ENCODE measurements at regions not wholly inside any gene's neighbourhood (a gene's known extent, or its start where the extent isn't known, plus 50 kb on each side); places are given as distances from the start of the nearest gene placed in this dataset.

GRCh38 chr13:79673310-79673992, 192.5 kb downstream of the NDFIP2 start:
- DNase-seq (no peak), ATAC-seq (ENCODE audit: low read depth in 2 of 2) (no peak)
- no peaks in the 10 kb centered on the region for H3K36me3 Mint-ChIP-seq
- H3K9me3 Mint-ChIP-seq, result no peaks in the 10 kb centered on the region
- no peak overlapping the region for H3K4me3 Mint-ChIP-seq
- peaks cover 0 to 4% (median 0%) of the 10 kb centered on the region in 3 donors for H3K27me3 Mint-ChIP-seq
- H3K27ac Mint-ChIP-seq, result no peak overlapping the region
- H3K4me1 Mint-ChIP-seq, result no peaks in the 10 kb centered on the region

GRCh38 chr13:79671420-79671819, 190.5 kb downstream of the NDFIP2 start:
- Mint-ChIP-seq H3K27me3 (peaks cover 0 to 8% (median 0%) of the 10 kb centered on the region in 3 donors), H3K4me1 (no peaks in the 10 kb centered on the region), H3K27ac (no peak overlapping the region), H3K4me3 (no peak overlapping the region), H3K9me3 (no peaks in the 10 kb centered on the region), H3K36me3 (no peaks in the 10 kb centered on the region)
- no peak for DNase-seq
- ATAC-seq (ENCODE audit: low read depth in 2 of 2), result no peak

GRCh38 chr13:79668201-79668752, 187.3 kb downstream of the NDFIP2 start:
- no peaks in the 10 kb centered on the region for H3K9me3 Mint-ChIP-seq
- H3K36me3 Mint-ChIP-seq, result no peaks in the 10 kb centered on the region
- H3K27ac Mint-ChIP-seq, result no peak overlapping the region
- H3K27me3 Mint-ChIP-seq, result peaks cover 0 to 8% (median 0%) of the 10 kb centered on the region in 3 donors
- H3K4me1 Mint-ChIP-seq, result no peaks in the 10 kb centered on the region
- H3K4me3 Mint-ChIP-seq, result no peak overlapping the region
- DNase-seq (no peak), ATAC-seq (ENCODE audit: low read depth in 2 of 2) (no peak)

GRCh38 chr13:79667771-79668170, 186.8 kb downstream of the NDFIP2 start:
- H3K9me3 Mint-ChIP-seq, result no peaks in the 10 kb centered on the region

DNA sequence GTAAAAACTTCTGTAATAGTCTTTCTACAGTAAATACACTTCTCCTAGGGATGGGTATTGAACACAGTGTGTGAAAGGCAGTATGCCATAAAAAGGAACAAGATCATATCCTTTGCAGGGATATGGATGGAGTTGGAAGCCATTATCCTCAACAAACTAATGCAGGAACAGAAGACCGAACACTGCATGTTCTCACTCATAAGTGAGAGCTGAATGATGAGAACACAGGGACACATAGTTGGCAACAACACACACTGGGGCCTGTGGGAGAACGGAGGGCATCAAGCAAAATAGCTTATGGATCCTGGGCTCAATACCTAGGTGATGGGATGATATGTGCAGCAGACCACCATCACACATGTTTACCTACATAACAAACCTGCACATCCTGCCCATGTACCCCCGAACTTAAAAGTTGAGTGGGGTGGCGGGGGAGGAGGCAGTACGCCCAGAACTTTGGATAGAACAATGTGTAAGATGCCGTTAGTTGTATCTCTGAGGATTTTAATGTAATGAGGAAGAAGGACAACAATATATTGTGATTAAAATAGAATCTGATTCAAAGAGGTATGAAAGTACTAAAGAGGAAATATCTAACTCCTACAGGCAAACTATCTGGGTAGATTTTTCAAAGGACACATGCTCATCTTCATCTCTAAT, 183.2 kb downstream of the NDFIP2 start:
- Mint-ChIP-seq H3K4me3 (no peak overlapping the region), H3K27ac (no peak overlapping the region), H3K27me3 (peaks cover 0 to 9% (median 4%) of the 10 kb centered on the region in 3 donors), H3K4me1 (no peaks in the 10 kb centered on the region), H3K9me3 (no peaks in the 10 kb centered on the region), H3K36me3 (no peaks in the 10 kb centered on the region)
- no peak for ATAC-seq (ENCODE audit: low read depth in 2 of 2)
- DNase-seq, result no peak

More at GRCh38 chr13:79667771-79668170, 186.8 kb downstream of the NDFIP2 start:
- Mint-ChIP-seq H3K4me1 (no peaks in the 10 kb centered on the region), H3K27me3 (peaks cover 0 to 8% (median 0%) of the 10 kb centered on the region in 3 donors), H3K4me3 (no peak overlapping the region), H3K36me3 (no peaks in the 10 kb centered on the region), H3K27ac (no peak overlapping the region)
- DNase-seq (no peak), ATAC-seq (ENCODE audit: low read depth in 2 of 2) (no peak)

DNA sequence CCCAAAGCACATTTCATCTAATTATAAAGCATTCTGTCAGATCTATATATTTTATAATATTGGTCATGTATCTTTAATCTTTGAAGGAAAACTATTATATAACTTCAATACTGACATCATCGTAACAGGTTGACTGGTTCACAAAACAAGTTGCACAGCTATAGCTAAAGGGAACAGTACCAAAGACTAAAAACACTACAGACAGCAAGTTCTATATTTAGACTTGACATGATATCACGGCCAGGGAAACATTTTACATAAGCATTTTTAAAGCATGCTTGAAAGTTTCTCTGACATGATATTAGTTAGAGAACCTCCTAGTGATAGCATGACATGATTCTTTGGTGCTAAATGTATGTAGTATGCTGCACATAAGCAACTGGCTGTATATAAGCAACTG, 182.5 kb downstream of the NDFIP2 start:
- H3K27ac Mint-ChIP-seq, result no peak overlapping the region
- no peaks in the 10 kb centered on the region for H3K9me3 Mint-ChIP-seq
- DNase-seq (no peak), ATAC-seq (ENCODE audit: low read depth in 2 of 2) (no peak)
- peaks cover 0 to 9% (median 3%) of the 10 kb centered on the region in 3 donors for H3K27me3 Mint-ChIP-seq
- no peaks in the 10 kb centered on the region for H3K4me1 Mint-ChIP-seq
- H3K36me3 Mint-ChIP-seq, result no peaks in the 10 kb centered on the region
- no peak overlapping the region for H3K4me3 Mint-ChIP-seq

DNA sequence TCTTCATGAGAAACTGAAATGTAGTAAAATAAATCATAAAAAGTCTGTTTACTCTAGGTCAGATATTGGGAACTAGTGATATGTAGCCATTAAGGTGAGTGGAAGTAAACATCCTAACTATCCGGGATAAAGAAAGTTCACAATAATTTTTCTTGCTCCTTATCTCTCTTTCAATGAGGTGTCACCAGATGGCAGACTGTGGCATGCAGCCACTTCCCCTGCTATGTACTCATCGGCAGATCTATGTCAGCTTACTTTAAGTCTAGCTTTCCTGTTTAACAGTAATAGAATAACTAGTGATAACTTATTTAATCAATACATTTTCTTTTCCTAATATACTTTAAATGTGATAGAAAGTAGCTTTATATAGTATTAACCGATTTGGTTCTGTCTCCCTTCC, 181.9 kb downstream of the NDFIP2 start:
- H3K4me3 Mint-ChIP-seq, result no peak overlapping the region
- DNase-seq, result no peak
- H3K27ac Mint-ChIP-seq, result no peak overlapping the region
- no peaks in the 10 kb centered on the region for H3K36me3 Mint-ChIP-seq
- no peaks in the 10 kb centered on the region for H3K9me3 Mint-ChIP-seq
- H3K4me1 Mint-ChIP-seq, result no peaks in the 10 kb centered on the region
- no peak for ATAC-seq (ENCODE audit: low read depth in 2 of 2)
- peaks cover 0 to 9% (median under 1%) of the 10 kb centered on the region in 3 donors for H3K27me3 Mint-ChIP-seq

DNA sequence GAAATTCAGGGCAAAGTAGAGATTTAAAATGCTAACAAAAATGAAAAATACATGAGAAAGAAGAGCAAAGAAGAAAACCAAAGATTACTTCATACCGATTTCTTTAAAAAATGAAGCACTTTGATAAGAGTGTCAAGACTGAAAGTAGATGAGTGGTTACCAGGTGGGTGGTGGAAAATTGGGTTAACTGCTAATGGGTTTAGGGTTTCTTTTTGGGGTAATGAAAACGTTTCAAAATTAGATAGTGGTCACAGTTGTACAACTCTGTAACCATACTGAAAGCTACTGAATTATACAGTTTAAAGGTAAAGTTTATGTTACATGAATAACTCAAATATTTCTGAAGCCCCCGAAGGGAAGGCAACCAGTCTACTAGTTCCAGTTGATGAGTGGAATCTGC, 179.4 kb downstream of the NDFIP2 start:
- Mint-ChIP-seq H3K36me3 (no peaks in the 10 kb centered on the region), H3K27me3 (peaks cover 0 to 9% (median 0%) of the 10 kb centered on the region in 3 donors)
- ATAC-seq (ENCODE audit: low read depth in 2 of 2), result no peak

DNA sequence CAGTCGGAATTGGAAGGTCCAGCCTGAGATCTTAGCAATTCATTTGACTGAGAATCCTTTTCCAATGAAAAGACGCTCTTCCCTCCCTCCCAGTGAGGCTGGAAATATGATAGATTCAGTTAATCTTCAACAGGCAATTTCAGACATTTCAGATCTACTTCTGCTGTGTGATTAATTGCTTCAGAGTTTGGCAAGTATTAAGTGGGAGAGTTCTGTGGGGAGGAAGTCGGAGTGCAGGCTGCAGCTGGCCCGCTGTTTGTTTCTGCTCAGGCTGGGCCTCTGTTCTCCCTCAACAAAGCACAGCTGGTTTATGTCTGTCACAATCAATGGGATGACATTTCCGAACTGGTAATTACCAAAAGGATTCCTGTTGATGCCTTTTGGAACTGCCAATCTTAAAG, 178.2 kb downstream of the NDFIP2 start:
- H3K9me3 Mint-ChIP-seq, result no peaks in the 10 kb centered on the region
- H3K4me3 Mint-ChIP-seq, result no peak overlapping the region
- no peak overlapping the region for H3K27ac Mint-ChIP-seq
- no peaks in the 10 kb centered on the region for H3K36me3 Mint-ChIP-seq
- DNase-seq (no peak), ATAC-seq (ENCODE audit: low read depth in 2 of 2) (no peak)
- no peaks in the 10 kb centered on the region for H3K4me1 Mint-ChIP-seq
- H3K27me3 Mint-ChIP-seq, result peaks cover 0 to 9% (median 0%) of the 10 kb centered on the region in 3 donors

More for the DNA sequence above, 179.4 kb downstream of the NDFIP2 start:
- Mint-ChIP-seq H3K4me3 (no peak overlapping the region), H3K27ac (no peak overlapping the region), H3K4me1 (no peaks in the 10 kb centered on the region), H3K9me3 (no peaks in the 10 kb centered on the region)
- no peak for DNase-seq

DNA sequence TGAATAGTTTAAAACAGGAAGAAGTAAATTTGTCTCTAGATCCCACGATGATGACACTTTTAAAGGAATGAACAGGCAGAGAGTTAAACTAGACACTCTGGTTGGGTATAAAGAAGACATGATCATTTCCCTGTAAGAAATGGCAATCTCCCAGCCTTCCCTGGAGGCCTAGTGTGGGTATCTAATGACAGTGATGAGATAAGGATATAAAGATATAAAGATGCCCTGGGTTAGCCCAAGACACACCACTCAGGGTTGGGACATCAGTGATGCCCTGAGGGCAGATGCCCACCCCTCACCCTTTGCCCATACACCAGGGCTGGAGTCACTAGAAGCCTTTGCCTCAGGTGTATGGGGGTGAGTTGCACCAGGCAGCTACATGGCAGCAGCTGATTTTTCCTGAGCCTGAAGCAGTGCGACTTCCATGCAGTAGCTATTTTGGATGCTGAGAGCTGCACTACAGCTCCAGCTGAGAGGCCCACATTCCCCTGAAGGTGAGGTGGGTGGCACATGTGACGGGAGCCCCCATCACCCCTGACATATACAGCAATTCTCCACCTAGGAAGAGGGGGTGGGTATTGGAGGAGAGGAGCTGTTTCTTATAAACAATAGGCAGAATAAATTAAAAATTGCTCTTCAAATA, 177.5 kb downstream of the NDFIP2 start:
- H3K27ac Mint-ChIP-seq, result no peak overlapping the region
- ATAC-seq (ENCODE audit: low read depth in 2 of 2), result no peak
- no peaks in the 10 kb centered on the region for H3K9me3 Mint-ChIP-seq
- DNase-seq, result no peak
- H3K36me3 Mint-ChIP-seq, result no peaks in the 10 kb centered on the region
- no peaks in the 10 kb centered on the region for H3K4me1 Mint-ChIP-seq
- H3K27me3 Mint-ChIP-seq, result peaks cover 0 to 9% (median 0%) of the 10 kb centered on the region in 3 donors
- H3K4me3 Mint-ChIP-seq, result no peak overlapping the region

GRCh38 chr13:79655509-79655908, 174.6 kb downstream of the NDFIP2 start:
- H3K27ac Mint-ChIP-seq, result no peak overlapping the region
- no peak overlapping the region for H3K4me3 Mint-ChIP-seq
- H3K9me3 Mint-ChIP-seq, result no peaks in the 10 kb centered on the region

DNA sequence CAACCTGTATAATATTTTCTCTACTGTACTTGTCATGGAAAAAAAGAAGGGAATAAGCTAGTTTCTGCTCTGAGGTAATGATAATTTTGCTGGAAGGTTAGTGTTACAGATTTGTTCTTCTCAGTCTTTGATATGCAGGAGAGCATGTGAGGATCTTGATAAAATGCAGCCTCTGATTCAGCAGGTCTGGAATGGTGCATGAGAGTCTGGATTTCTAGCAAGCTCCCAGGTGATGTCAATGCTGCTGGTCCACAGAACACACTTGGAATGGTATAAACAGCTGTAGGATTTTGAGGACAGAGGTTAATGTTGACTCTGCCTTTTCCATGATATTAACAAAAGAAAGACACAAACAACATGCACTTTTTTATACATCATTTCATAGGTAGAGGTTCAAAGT, 173.6 kb downstream of the NDFIP2 start:
- Mint-ChIP-seq H3K27ac (no peak overlapping the region), H3K9me3 (no peaks in the 10 kb centered on the region), H3K27me3 (no peaks in the 10 kb centered on the region), H3K4me1 (no peaks in the 10 kb centered on the region), H3K4me3 (no peak overlapping the region), H3K36me3 (no peaks in the 10 kb centered on the region)
- ATAC-seq (ENCODE audit: low read depth in 2 of 2) (no peak), DNase-seq (no peak)

More at GRCh38 chr13:79655509-79655908, 174.6 kb downstream of the NDFIP2 start:
- Mint-ChIP-seq H3K4me1 (no peaks in the 10 kb centered on the region), H3K36me3 (no peaks in the 10 kb centered on the region), H3K27me3 (peaks cover 0 to 7% (median 0%) of the 10 kb centered on the region in 3 donors)
- DNase-seq (no peak), ATAC-seq (ENCODE audit: low read depth in 2 of 2) (no peak)

GRCh38 chr13:79650688-79651087, 169.7 kb downstream of the NDFIP2 start:
- H3K4me1 Mint-ChIP-seq, result no peaks in the 10 kb centered on the region
- DNase-seq (no peak), ATAC-seq (ENCODE audit: low read depth in 2 of 2) (no peak)
- no peaks in the 10 kb centered on the region for H3K9me3 Mint-ChIP-seq
- no peak overlapping the region for H3K27ac Mint-ChIP-seq
- H3K4me3 Mint-ChIP-seq, result no peak overlapping the region
- no peaks in the 10 kb centered on the region for H3K36me3 Mint-ChIP-seq
- H3K27me3 Mint-ChIP-seq, result no peaks in the 10 kb centered on the region

DNA sequence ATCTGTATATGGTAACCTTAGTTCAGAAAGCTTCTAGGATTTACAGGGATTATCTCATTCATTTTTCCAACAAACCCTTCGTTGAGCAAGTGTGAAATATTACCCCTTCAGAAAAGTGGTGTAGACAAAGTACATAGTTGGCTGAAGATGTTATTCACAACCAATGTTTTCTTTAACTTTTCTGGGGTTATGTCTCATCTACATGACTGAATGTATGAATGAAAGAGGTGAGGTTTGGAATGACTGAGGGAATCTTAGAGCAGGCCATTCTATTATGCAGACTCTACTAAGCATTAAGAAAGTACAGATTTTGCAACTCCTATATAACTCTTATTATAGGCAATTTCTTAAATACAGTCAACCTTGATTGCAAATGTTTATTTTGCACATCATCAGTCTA, 167.2 kb downstream of the NDFIP2 start:
- no peaks in the 10 kb centered on the region for H3K36me3 Mint-ChIP-seq
- H3K27me3 Mint-ChIP-seq, result peaks cover 0 to 4% (median 0%) of the 10 kb centered on the region in 3 donors
- no peaks in the 10 kb centered on the region for H3K9me3 Mint-ChIP-seq
- DNase-seq, result no peak
- H3K4me1 Mint-ChIP-seq, result no peaks in the 10 kb centered on the region
- ATAC-seq (ENCODE audit: low read depth in 2 of 2), result no peak
- no peak overlapping the region for H3K27ac Mint-ChIP-seq
- no peak overlapping the region for H3K4me3 Mint-ChIP-seq
